ENCODE measurements at regions not wholly inside any gene's neighbourhood (a gene's known extent, or its start where the extent isn't known, plus 50 kb on each side); places are given as distances from the start of the nearest gene placed in this dataset.

DNA sequence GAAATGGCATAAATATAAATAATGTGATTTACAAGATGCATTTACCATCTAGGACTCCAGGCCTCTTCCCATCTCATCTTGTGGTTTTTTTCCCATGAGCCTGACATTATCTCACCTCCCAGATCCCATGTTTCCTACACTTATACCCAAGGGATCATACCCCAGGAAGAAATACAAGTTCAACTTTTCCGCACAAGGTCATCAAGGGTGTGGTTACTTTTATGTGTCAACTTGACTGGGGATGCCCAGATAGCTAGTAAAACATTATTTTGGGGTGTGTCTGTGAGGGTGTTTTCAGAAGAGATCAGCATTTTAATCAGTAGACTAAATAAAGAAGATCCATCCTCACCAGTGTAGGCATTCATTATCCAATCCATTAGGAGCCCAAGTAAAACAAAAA is 176.3 kb upstream of the TNFAIP3 start:
- TF ChIP-seq, protein P1, sequence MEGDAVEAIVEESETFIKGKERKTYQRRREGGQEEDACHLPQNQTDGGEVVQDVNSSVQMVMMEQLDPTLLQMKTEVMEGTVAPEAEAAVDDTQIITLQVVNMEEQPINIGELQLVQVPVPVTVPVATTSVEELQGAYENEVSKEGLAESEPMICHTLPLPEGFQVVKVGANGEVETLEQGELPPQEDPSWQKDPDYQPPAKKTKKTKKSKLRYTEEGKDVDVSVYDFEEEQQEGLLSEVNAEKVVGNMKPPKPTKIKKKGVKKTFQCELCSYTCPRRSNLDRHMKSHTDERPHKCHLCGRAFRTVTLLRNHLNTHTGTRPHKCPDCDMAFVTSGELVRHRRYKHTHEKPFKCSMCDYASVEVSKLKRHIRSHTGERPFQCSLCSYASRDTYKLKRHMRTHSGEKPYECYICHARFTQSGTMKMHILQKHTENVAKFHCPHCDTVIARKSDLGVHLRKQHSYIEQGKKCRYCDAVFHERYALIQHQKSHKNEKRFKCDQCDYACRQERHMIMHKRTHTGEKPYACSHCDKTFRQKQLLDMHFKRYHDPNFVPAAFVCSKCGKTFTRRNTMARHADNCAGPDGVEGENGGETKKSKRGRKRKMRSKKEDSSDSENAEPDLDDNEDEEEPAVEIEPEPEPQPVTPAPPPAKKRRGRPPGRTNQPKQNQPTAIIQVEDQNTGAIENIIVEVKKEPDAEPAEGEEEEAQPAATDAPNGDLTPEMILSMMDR (IDR thresholded peaks at IDR 0.05), result no peak
- TF ChIP-seq EZH2phosphoT487 (IDR thresholded peaks at IDR 0.05), result no peak

Measured in neural progenitor cell (in vitro differentiated cells).